Superior temporal gyrus (tissue), 1 donor: ENCODE measurements at regions not wholly inside any gene's neighbourhood (a gene's known extent, or its start where the extent isn't known, plus 50 kb on each side); places are given as distances from the start of the nearest gene placed in this dataset.
"Not testable (repeated sequence)": the region's sequence is repeated elsewhere in the genome, so short reads cannot be mapped to it uniquely, and the experiment has no call there.

Source experiments
- DNase-seq: peaks from one replicate; pipeline ENCODE4 v3.0.0-alpha.2; 2016; ENCODE audit errors: extremely low spot score

- DNase-seq: peak; percentile 63
Observed at GRCh38 chr7:79778786-79779770, 325.6 kb upstream of the MAGI2 start.

GRCh38 chr7:79775911-79776310 lies 322.4 kb upstream of the MAGI2 start:
- no peak for DNase-seq

GRCh38 chr7:79774150-79774549 lies 320.7 kb upstream of the MAGI2 start:
- DNase-seq: no peak

GRCh38 chr7:79770970-79771369 lies 317.5 kb upstream of the MAGI2 start:
- DNase-seq: no peak

GRCh38 chr7:79770063-79770462 lies 316.6 kb upstream of the MAGI2 start:
- DNase-seq: no peak

- DNase-seq: not testable (repeated sequence)
Observed at GRCh38 chr7:79767876-79768560, 314.6 kb upstream of the MAGI2 start.

- not testable (repeated sequence) for DNase-seq
Observed at GRCh38 chr7:79767192-79767591, 313.7 kb upstream of the MAGI2 start.

- no peak for DNase-seq
Observed at GRCh38 chr7:79761876-79762429, 308.5 kb upstream of the MAGI2 start.

GRCh38 chr7:79750941-79751340 lies 297.5 kb upstream of the MAGI2 start:
- DNase-seq: not testable (repeated sequence)

- DNase-seq: no peak
Observed at GRCh38 chr7:79749856-79750255, 296.4 kb upstream of the MAGI2 start.

GRCh38 chr7:79741684-79742083 lies 288.2 kb upstream of the MAGI2 start:
- DNase-seq: no peak

- DNase-seq: no peak
Observed at GRCh38 chr7:79740076-79740475, 286.6 kb upstream of the MAGI2 start.

GRCh38 chr7:79739036-79739709 lies 285.7 kb upstream of the MAGI2 start:
- DNase-seq: not testable (repeated sequence)

- no peak for DNase-seq
Observed at GRCh38 chr7:79736418-79736817, 283.0 kb upstream of the MAGI2 start.

- no peak for DNase-seq
Observed at GRCh38 chr7:79735012-79735411, 281.5 kb upstream of the MAGI2 start.

GRCh38 chr7:79734181-79734580 lies 280.7 kb upstream of the MAGI2 start:
- no peak for DNase-seq

- no peak for DNase-seq
Observed at GRCh38 chr7:79732535-79732934, 279.1 kb upstream of the MAGI2 start.

GRCh38 chr7:79730971-79731370 lies 277.5 kb upstream of the MAGI2 start:
- DNase-seq: no peak

- DNase-seq: no peak
Observed at GRCh38 chr7:79723833-79724618, 270.6 kb upstream of the MAGI2 start.

- DNase-seq: no peak
Observed at GRCh38 chr7:79722217-79722616, 268.8 kb upstream of the MAGI2 start.

- no peak for DNase-seq
Observed at GRCh38 chr7:79719216-79719615, 265.7 kb upstream of the MAGI2 start.
